ENCODE measurements at regions not wholly inside any gene's neighbourhood (a gene's known extent, or its start where the extent isn't known, plus 50 kb on each side); places are given as distances from the start of the nearest gene placed in this dataset.

DNA sequence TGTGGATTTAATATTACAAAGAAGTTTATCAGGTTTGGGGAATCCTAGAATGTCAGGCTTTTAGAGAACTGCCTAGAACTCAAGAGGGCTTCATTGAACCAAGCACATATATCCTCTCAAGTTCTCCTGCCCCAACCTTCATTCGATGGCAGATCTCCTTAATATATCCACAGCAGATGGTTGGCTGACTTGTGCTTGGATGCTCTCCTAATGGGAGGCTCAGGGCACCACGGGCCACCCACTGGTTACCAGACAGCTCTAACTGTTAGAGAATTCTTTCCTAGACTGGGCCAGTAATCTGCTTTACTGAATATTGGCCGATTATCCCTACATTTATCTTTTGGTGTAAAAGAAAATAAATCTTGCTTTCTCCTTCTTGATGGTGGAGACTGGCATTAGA is 87.2 kb upstream of the ATP8B1 start:
- peaks cover 6% of the 10 kb centered on the region for H3K36me3 Mint-ChIP-seq (ENCODE audit: low read depth)
- intact Hi-C loops (cut with micrococcal nuclease) = no loop called here
- no peak overlapping the region for H3K4me3 Mint-ChIP-seq
- DNase-seq = no peak
- no peaks in the 10 kb centered on the region for H3K27me3 Mint-ChIP-seq
- H3K27ac Mint-ChIP-seq = no peak overlapping the region
- ATAC-seq (ENCODE audit: low read depth) = no peak
- TF ChIP-seq, protein P1, sequence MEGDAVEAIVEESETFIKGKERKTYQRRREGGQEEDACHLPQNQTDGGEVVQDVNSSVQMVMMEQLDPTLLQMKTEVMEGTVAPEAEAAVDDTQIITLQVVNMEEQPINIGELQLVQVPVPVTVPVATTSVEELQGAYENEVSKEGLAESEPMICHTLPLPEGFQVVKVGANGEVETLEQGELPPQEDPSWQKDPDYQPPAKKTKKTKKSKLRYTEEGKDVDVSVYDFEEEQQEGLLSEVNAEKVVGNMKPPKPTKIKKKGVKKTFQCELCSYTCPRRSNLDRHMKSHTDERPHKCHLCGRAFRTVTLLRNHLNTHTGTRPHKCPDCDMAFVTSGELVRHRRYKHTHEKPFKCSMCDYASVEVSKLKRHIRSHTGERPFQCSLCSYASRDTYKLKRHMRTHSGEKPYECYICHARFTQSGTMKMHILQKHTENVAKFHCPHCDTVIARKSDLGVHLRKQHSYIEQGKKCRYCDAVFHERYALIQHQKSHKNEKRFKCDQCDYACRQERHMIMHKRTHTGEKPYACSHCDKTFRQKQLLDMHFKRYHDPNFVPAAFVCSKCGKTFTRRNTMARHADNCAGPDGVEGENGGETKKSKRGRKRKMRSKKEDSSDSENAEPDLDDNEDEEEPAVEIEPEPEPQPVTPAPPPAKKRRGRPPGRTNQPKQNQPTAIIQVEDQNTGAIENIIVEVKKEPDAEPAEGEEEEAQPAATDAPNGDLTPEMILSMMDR (IDR thresholded peaks at IDR 0.05) = no peak
- H3K9me3 Mint-ChIP-seq = peaks cover 11% of the 10 kb centered on the region
- POLR2A ChIA-PET = interaction anchor here (1.3 kb wide), 1 partner anchor 268 kb away, joined by 3 read pairs; the partner anchor contains the start of gene NARS1
- CTCF ChIA-PET = interaction anchor here (1.2 kb wide), 2 partner anchors 232 to 291 kb away, joined by 3 to 4 read pairs; no protein-coding TSS in a partner anchor
- peaks cover 12% of the 10 kb centered on the region for H3K4me1 Mint-ChIP-seq

DNA sequence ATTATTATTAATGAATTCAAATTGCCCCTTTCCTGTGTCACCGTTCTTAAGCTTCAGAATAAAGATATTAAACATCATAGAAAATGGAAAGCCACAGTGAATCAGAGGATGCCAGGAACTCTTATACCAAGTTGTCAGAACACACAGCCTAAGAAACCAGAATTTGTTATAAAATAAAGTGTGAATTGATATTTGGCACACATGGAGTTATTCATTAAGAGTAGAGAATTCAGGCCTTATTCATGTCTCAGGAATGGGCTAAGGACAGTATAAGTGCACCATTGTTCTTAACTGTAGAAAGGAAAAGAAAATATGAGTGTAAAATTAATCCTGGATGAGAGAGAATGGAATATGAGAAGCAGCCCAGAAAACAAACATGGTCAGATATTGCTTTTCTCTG is 86.7 kb upstream of the ATP8B1 start:
- POLR2A ChIA-PET = no interaction called here
- Mint-ChIP-seq H3K36me3 (ENCODE audit: low read depth) (peaks cover 6% of the 10 kb centered on the region), H3K27me3 (no peaks in the 10 kb centered on the region), H3K4me3 (no peak overlapping the region), H3K4me1 (peaks cover 12% of the 10 kb centered on the region), H3K9me3 (peaks cover 11% of the 10 kb centered on the region), H3K27ac (no peak overlapping the region)
- TF ChIP-seq, protein P1 (IDR thresholded peaks at IDR 0.05) = no peak
- ATAC-seq (ENCODE audit: low read depth) = no peak
- CTCF ChIA-PET = interaction anchor here (1.2 kb wide), 2 partner anchors 232 to 291 kb away, joined by 3 to 4 read pairs; no protein-coding TSS in a partner anchor
- intact Hi-C loops (cut with micrococcal nuclease) = no loop called here
- no peak for DNase-seq

DNA sequence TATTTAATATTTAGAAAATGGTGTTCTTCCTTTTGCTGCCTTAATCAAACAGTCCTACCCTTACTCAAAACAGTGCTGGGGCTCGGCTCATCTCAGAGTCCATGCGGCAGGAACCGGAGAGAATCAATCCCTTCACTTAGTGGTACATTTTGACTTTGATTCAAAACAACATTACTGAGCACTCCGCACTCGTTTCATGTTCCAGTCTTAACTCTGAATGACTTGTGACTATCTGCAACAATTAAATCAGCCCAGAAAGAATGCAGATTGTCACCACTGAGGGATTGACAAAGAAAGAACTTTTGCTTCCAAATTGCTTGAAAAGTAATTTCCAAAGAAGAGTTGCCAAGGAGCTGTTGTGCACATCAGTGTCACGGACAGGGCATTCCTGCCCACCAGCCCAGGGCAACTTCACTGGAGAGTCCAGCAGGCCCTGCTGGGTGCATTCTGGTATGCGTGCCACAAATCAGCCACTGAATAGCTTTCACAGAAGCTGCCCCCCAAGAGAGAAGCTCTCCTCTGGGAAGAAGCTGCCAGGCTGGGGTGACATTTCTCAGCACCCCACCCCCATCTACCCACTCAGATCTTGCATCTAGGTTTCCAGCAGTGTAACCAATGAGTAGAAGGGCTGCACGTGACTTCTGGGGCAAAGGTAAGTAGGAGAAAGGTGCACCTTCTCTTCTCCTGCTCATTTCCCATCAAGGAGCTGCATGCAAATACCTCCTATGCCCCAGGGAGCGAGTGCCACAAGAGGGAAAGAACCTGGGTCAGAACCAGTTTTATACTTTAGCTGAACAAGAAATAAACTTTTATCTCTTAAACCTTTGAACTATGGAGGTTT is 84.6 kb upstream of the ATP8B1 start:
- CTCF ChIA-PET = no interaction called here
- H3K27me3 Mint-ChIP-seq = no peaks in the 10 kb centered on the region
- no peak for ATAC-seq (ENCODE audit: low read depth)
- POLR2A ChIA-PET = no interaction called here
- H3K4me3 Mint-ChIP-seq = no peak overlapping the region
- H3K9me3 Mint-ChIP-seq = peaks cover 11% of the 10 kb centered on the region
- peaks cover 6% of the 10 kb centered on the region for H3K36me3 Mint-ChIP-seq (ENCODE audit: low read depth)
- no peak overlapping the region for H3K27ac Mint-ChIP-seq
- DNase-seq = no peak
- TF ChIP-seq, protein P1 (IDR thresholded peaks at IDR 0.05) = no peak
- H3K4me1 Mint-ChIP-seq = peaks cover 12% of the 10 kb centered on the region
- intact Hi-C loops (cut with micrococcal nuclease) = no loop called here

DNA sequence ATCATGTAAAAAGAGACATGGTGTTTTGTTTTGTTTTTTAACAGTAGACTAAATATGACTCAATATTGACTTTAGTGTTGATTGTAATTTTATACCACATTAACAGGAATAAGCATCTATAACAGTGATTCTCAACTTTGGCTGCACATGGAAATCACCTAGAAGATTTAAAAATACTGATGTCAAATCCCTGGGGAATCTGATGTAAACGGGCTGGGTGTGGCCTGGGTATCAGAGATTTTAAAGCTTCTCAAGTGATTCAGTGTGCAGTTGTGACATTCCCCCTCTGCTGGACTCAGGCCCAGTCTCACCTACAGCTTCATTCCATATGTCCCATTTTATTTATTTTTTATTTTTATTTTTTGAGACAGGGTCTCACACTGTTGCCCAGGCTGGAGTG is 82.8 kb upstream of the ATP8B1 start:
- CTCF ChIA-PET = interaction anchor here (0.9 to 1.5 kb wide), 3 partner anchors 73 to 295 kb away, joined by 3 to 4 read pairs (median 4); no protein-coding TSS in a partner anchor

More for the DNA sequence above, 82.8 kb upstream of the ATP8B1 start:
- TF ChIP-seq, protein P1 (IDR thresholded peaks at IDR 0.05) = no peak
- Mint-ChIP-seq H3K9me3 (peaks cover 6% of the 10 kb centered on the region), H3K36me3 (ENCODE audit: low read depth) (peaks cover 6% of the 10 kb centered on the region), H3K4me1 (peaks cover 8% of the 10 kb centered on the region), H3K27me3 (no peaks in the 10 kb centered on the region), H3K4me3 (no peak overlapping the region), H3K27ac (no peak overlapping the region)
- DNase-seq = no peak
- ATAC-seq (ENCODE audit: low read depth) = no peak
- POLR2A ChIA-PET = interaction anchor here (1.2 kb wide), 1 partner anchor 74 kb away, joined by 3 read pairs; no protein-coding TSS in a partner anchor
- intact Hi-C loops (cut with micrococcal nuclease) = no loop called here
